ENCODE measurements at regions not wholly inside any gene's neighbourhood (a gene's known extent, or its start where the extent isn't known, plus 50 kb on each side); places are given as distances from the start of the nearest gene placed in this dataset.

- TF ChIP-seq, protein P1, sequence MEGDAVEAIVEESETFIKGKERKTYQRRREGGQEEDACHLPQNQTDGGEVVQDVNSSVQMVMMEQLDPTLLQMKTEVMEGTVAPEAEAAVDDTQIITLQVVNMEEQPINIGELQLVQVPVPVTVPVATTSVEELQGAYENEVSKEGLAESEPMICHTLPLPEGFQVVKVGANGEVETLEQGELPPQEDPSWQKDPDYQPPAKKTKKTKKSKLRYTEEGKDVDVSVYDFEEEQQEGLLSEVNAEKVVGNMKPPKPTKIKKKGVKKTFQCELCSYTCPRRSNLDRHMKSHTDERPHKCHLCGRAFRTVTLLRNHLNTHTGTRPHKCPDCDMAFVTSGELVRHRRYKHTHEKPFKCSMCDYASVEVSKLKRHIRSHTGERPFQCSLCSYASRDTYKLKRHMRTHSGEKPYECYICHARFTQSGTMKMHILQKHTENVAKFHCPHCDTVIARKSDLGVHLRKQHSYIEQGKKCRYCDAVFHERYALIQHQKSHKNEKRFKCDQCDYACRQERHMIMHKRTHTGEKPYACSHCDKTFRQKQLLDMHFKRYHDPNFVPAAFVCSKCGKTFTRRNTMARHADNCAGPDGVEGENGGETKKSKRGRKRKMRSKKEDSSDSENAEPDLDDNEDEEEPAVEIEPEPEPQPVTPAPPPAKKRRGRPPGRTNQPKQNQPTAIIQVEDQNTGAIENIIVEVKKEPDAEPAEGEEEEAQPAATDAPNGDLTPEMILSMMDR (IDR thresholded peaks at IDR 0.05) = no peak
- no peak for TF ChIP-seq POLR2A (IDR thresholded peaks at IDR 0.05)
- TF ChIP-seq EP300 (IDR thresholded peaks at IDR 0.05) = no peak
Observed at GRCh38 chrX:117707948-117708743, 408.5 kb downstream of the KLHL13 start.

Measured in ovary (tissue), 3 donors.